BJ (cell line): ENCODE measurements at regions not wholly inside any gene's neighbourhood (a gene's known extent, or its start where the extent isn't known, plus 50 kb on each side); places are given as distances from the start of the nearest gene placed in this dataset.

ENCODE experiments used
- CTCF ChIA-PET: fragments of 350-600 bp; formaldehyde crosslinking; extraction: SDS; loops from one replicate; lab custom pipeline; 2021; ENCODE audit warnings: antibody characterized with exemption, inconsistent platforms; lab: Yijun Ruan, JAX
- POLR2A ChIA-PET: fragments of 300-600 bp; sonication (Branson Sonifier 250); formaldehyde crosslinking; extraction: SDS; loops from one replicate; lab custom pipeline; 2021; ENCODE audit warnings: antibody characterized with exemption; lab: Charles Lee
- DNase-seq: peaks from one replicate; pipeline ENCODE4 v3.0.0-alpha.2; 2011; ENCODE audit warnings: low read depth
- H3K27me3 ChIP-seq: 2 replicates; pipeline ENCODE4 v1.6.0; 2011; ENCODE audit warnings: low read length; ENCODE audit not compliant: control insufficient read depth, insufficient read depth
- H3K36me3 ChIP-seq: 2 replicates; pipeline ENCODE4 v1.5.1; 2011; ENCODE audit warnings: low read length; ENCODE audit not compliant: control insufficient read depth, insufficient read depth
- H3K4me3 ChIP-seq: 2 replicates; pipeline ENCODE4 v1.5.1; 2011; ENCODE audit warnings: low read depth, mild to moderate bottlenecking, control low read depth, low read length
- TF ChIP-seq, protein P1 (sequence below): IDR thresholded peaks from 2 replicates; pipeline ENCODE4 v1.5.1; 2011; ENCODE audit warnings: low read depth, mild to moderate bottlenecking, control low read depth, inconsistent platforms, low read length, moderate library complexity; ENCODE audit not compliant: insufficient read depth

DNA sequence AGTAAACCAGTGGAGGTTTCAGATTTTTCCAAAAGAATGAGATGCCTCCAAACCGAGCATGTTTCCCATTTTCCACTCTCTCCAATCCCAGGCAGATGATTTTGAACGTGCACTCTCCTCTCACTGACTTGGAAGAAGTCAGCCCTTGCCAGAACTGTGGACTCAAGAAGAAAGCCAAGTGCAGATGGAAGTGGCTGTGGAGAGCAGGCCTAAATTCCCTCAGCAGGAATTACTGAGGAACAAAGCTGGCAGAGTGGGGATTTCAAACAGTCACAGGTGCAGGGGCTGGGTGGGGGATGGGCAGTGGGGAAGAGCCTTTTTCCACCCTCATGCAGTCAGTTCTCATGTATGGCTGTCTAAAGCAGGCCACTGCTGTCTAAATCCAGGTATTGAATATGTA lies 55.3 kb downstream of the PABIR2 start:
- CTCF ChIA-PET: no interaction called here
- no peak for DNase-seq
- POLR2A ChIA-PET: no interaction called here
- H3K4me3 ChIP-seq: no peak overlapping the region
- TF ChIP-seq, protein P1, sequence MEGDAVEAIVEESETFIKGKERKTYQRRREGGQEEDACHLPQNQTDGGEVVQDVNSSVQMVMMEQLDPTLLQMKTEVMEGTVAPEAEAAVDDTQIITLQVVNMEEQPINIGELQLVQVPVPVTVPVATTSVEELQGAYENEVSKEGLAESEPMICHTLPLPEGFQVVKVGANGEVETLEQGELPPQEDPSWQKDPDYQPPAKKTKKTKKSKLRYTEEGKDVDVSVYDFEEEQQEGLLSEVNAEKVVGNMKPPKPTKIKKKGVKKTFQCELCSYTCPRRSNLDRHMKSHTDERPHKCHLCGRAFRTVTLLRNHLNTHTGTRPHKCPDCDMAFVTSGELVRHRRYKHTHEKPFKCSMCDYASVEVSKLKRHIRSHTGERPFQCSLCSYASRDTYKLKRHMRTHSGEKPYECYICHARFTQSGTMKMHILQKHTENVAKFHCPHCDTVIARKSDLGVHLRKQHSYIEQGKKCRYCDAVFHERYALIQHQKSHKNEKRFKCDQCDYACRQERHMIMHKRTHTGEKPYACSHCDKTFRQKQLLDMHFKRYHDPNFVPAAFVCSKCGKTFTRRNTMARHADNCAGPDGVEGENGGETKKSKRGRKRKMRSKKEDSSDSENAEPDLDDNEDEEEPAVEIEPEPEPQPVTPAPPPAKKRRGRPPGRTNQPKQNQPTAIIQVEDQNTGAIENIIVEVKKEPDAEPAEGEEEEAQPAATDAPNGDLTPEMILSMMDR: no peak
- no peaks in the 10 kb centered on the region for H3K27me3 ChIP-seq
- H3K36me3 ChIP-seq: no peaks in the 10 kb centered on the region

DNA sequence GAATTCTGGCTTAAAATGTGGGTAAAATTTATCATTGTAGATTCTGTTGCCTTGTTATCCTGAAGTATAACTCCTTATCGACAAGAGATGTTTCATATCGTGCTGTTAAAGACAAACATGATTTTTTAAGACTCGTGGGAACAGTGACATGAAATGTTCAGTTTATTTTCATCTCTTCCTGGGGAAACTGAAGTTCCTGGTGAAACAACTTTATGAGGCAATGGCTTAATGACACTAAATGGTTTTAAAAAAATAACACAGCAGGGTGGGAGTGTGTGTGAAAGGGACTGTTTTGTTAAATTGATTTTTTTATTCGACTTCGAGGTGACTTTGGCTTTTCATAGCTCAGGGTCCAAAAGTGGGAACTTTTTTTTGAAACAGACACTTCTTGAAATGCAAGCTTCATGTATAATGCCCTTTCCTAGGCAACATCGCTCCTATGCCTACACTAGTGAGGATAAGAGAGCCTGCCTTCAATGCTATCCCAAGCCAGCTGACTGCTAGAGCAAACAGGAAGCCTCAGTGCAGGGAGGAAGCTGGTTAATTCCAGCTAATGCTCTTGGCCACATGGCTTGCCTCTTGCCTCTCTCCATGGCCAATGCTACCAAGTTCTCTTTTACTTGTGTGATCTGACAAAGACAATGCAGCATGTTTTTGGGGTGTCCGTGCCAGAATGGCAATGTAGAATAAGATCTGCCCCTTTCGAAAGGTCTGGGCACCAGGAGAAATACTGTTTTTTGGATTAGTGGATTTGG lies 57.8 kb downstream of the PABIR2 start:
- ChIA-PET POLR2A (no interaction called here), CTCF (no interaction called here)
- Histone ChIP-seq H3K36me3 (no peaks in the 10 kb centered on the region), H3K4me3 (no peak overlapping the region), H3K27me3 (no peaks in the 10 kb centered on the region)
- DNase-seq: no peak
- TF ChIP-seq, protein P1: no peak

DNA sequence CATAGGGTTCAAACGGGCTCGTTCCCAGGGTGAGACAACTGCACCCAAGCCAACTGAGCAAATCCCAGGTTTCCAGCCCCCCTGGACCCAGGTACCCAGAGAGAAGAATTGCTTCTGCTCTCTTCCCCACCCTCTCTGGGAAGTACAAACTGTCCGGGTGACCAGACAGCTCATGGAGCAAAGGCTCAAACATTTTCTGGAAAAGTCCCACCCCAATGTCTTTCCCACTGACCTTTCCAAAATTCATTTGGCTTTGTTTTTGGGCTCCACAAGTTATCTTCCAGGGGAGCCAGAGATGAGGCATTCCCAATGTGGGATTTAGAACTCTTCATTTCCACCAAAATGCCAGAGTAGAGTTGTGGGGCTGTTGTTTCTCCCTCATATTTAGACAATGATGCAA lies 58.6 kb downstream of the PABIR2 start:
- no peak for DNase-seq
- TF ChIP-seq, protein P1: no peak
- CTCF ChIA-PET: no interaction called here
- Histone ChIP-seq H3K4me3 (no peak overlapping the region), H3K36me3 (no peaks in the 10 kb centered on the region), H3K27me3 (no peaks in the 10 kb centered on the region)
- POLR2A ChIA-PET: no interaction called here

DNA sequence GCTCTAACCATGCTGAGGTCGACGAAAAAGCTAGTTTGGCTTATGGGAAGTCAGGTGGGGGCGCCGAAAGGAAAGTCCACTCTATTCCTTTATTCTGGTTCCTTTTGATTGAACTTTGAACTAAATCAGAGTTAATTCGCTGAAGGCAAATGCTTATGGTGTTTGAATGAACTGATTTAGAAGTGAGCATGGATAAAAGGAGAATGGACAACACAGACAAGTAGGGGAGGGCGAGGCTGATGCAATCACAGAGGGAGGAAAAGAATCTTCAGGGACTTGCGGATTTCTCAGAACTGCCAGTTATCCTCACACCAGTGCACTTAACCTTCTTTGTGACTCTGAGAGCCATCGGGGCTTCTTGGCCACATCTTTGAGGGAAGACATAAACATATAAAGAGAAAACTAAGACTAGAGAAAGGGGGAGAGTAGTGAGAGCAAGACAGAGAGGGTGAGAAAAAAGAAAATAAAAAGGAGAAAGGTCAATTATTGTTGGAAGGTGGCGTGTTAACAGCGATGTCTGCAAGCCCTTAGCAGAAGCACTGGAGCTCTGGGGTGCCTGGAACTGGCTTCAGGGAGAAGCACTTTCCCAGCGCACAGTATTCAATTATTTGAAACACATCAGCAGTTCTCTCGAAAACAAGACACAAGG lies 59.2 kb downstream of the PABIR2 start:
- TF ChIP-seq, protein P1: no peak
- ChIA-PET POLR2A (no interaction called here), CTCF (interaction anchor here (0.8 kb wide), 1 partner anchor 134 kb away, joined by 3 read pairs; no protein-coding TSS in a partner anchor)
- H3K4me3 ChIP-seq: no peak overlapping the region
- no peaks in the 10 kb centered on the region for H3K27me3 ChIP-seq
- DNase-seq: no peak
- H3K36me3 ChIP-seq: no peaks in the 10 kb centered on the region

DNA sequence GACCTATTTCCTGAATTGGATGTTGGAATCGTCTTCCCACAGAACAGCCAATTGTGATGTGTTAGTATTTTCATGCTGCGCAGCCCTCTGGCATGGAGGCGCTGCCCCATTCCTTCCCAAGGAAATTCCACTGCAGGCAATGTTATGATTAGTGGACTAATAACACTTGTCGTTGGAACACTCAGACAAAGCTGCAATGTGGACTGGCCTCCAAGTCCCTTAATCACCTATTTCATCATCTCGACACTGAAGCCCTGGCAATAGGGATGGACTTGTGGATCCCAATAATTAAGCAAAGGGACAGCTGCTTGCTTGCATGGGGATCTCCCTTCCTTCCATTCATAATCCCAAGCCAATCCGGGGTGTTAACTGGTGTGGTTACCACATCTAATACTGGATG lies 59.9 kb downstream of the PABIR2 start:
- Histone ChIP-seq H3K4me3 (no peak overlapping the region), H3K36me3 (no peaks in the 10 kb centered on the region), H3K27me3 (no peaks in the 10 kb centered on the region)
- POLR2A ChIA-PET: no interaction called here
- no peak for DNase-seq
- CTCF ChIA-PET: interaction anchor here (0.8 kb wide), 1 partner anchor 133 kb away, joined by 3 read pairs; no protein-coding TSS in a partner anchor
- TF ChIP-seq, protein P1: no peak
